Uterus (tissue), 2 donors: ENCODE measurements at regions not wholly inside any gene's neighbourhood (a gene's known extent, or its start where the extent isn't known, plus 50 kb on each side); places are given as distances from the start of the nearest gene placed in this dataset.

Experiments
- CTCF ChIP-seq, 4 experiments: fragments of 200-600 bp in 2 of 4; fragments of 450-650 bp in 2 of 4; sonication (generic) in 2 of 4; IDR thresholded peaks; one replicate each; pipeline ENCODE4 v1.5.1; 2016 to 2019; ENCODE audit warnings: antibody characterized with exemption in 4 of 4, mild to moderate bottlenecking in 2 of 4, moderate library complexity in 1 of 4
- POLR2A ChIP-seq, 2 donors: fragments of 450-650 bp; IDR thresholded peaks; one replicate each; pipeline ENCODE4 v1.6.1; 2016; ENCODE audit warnings: antibody characterized with exemption in 2 of 2, mild to moderate bottlenecking in 1 of 2, moderate library complexity in 1 of 2

GRCh38 chr10:36224431-36224985, 582.4 kb upstream of the FZD8 start:
- TF ChIP-seq POLR2A (IDR thresholded peaks at IDR 0.05) (no peak), CTCF (IDR thresholded peaks at IDR 0.05) (no peak)
